HCT116 (cell line): ENCODE measurements at regions not wholly inside any gene's neighbourhood (a gene's known extent, or its start where the extent isn't known, plus 50 kb on each side); places are given as distances from the start of the nearest gene placed in this dataset.

Experiments
- ATAC-seq: fragments of 200-7000 bp; cut with Tn5 transposase; 2 replicates; pipeline ENCODE4 v1.9.1; 2020; ENCODE audit warnings: mild to moderate bottlenecking, moderate library complexity
- BruUV-seq: library from RNA; stranded (reverse); fragments of 400-500 nt; replicated peaks from 2 replicates; lab custom pipeline; 2021; lab: Mats Ljungman, UMichigan
- CTCF ChIA-PET: fragments of 300-600 bp; sonication (Branson Sonifier 250); formaldehyde crosslinking; loops from one replicate; lab custom pipeline; 2021; ENCODE audit warnings: antibody characterized with exemption; lab: Charles Lee
- POLR2A ChIA-PET: fragments of 300-600, 350-600 bp; sonication (Branson Sonifier 250); formaldehyde crosslinking; loops from one replicate; lab custom pipeline; 2021; ENCODE audit warnings: antibody characterized with exemption; lab: Charles Lee
- RAD21 ChIA-PET, 2 experiments: fragments of 300-600 bp; sonication (Branson Sonifier 250); formaldehyde crosslinking; loops; one replicate each; lab custom pipeline; 2023; ENCODE audit warnings: low total read pairs in 2 of 2; ENCODE audit not compliant: uncharacterized antibody in 2 of 2, unreplicated experiment in 2 of 2, low non-redundant PET in 1 of 2; lab: Charles Lee
- DNase-seq: peaks from one replicate; pipeline ENCODE4 v3.0.0-alpha.2; 2010; ENCODE audit warnings: low read depth, low spot score
- H2AFZ ChIP-seq: fragments of 200-600 bp; shearing (Covaris generic), sonication (generic); 2 replicates; pipeline ENCODE4 v1.6.1; 2017; ENCODE audit warnings: low read depth, mixed run types, mixed read lengths, antibody characterized with exemption, low read length; ENCODE audit not compliant: poor library complexity, severe bottlenecking
- H3K27ac ChIP-seq: 2 replicates; pipeline ENCODE4 v1.5.1; 2012; ENCODE audit warnings: low read depth, low read length
- H3K27me3 ChIP-seq: fragments of 200-600 bp; sonication (generic); 2 replicates; pipeline ENCODE4 v1.6.1; 2016; ENCODE audit warnings: mixed run types, low read length, mixed read lengths; ENCODE audit not compliant: insufficient read depth
- H3K36me3 ChIP-seq, 2 experiments: fragments of 200-500 bp in 1 of 2; fragments of 200-600 bp in 1 of 2; sonication (Bioruptor generic) in 1 of 2; sonication (generic) in 1 of 2; 2 replicates each; pipeline versions ENCODE4 v1.5.1 to v1.6.1; 2014 to 2016; ENCODE audit warnings: low read length in 2 of 2, inconsistent platforms in 1 of 2, mixed read lengths in 1 of 2, mixed run types in 1 of 2; ENCODE audit not compliant: insufficient read depth in 2 of 2, control insufficient read depth in 1 of 2
- H3K4me1 ChIP-seq, 2 experiments: fragments of 200-600 bp in 1 of 2; sonication (generic) in 1 of 2; 2 replicates each; pipeline versions ENCODE4 v1.5.1 to v1.6.1; 2012 to 2017; ENCODE audit warnings: low read length in 2 of 2, inconsistent platforms in 1 of 2, mild to moderate bottlenecking in 1 of 2, mixed read lengths in 1 of 2, mixed run types in 1 of 2, moderate library complexity in 1 of 2; ENCODE audit not compliant: insufficient read depth in 2 of 2, control insufficient read depth in 1 of 2
- H3K4me2 ChIP-seq: fragments of 200-600 bp; sonication (generic); 2 replicates; pipeline ENCODE4 v1.6.1; 2017; ENCODE audit warnings: mixed run types, low read length, mixed read lengths
- H3K4me3 ChIP-seq, 2 experiments: fragments of 200-600 bp in 1 of 2; sonication (generic) in 1 of 2; replicated peaks in 1 of 2; 2 replicates each; pipeline ENCODE4 v1.5.1; 2011 to 2016; ENCODE audit warnings: low read length in 2 of 2, control low read depth in 1 of 2, low read depth in 1 of 2, mild to moderate bottlenecking in 1 of 2, mixed read lengths in 1 of 2, mixed run types in 1 of 2
- H3K79me2 ChIP-seq: fragments of 200-600 bp; sonication (generic); 2 replicates; pipeline ENCODE4 v1.6.1; 2017; ENCODE audit warnings: mild to moderate bottlenecking, mixed run types, low read length, moderate library complexity, mixed read lengths; ENCODE audit not compliant: insufficient read depth
- H3K9ac ChIP-seq: fragments of 200-600 bp; sonication (generic); 2 replicates; pipeline ENCODE4 v1.6.1; 2016; ENCODE audit warnings: low read length, mixed read lengths
- H3K9me2 ChIP-seq: fragments of 200-600 bp; sonication (generic), shearing (Covaris generic); 2 replicates; pipeline ENCODE4 v1.6.1; 2017; ENCODE audit warnings: mixed run types, mild to moderate bottlenecking, moderate library complexity; ENCODE audit not compliant: insufficient read depth
- H3K9me3 ChIP-seq, 2 experiments: fragments of 200-500 bp in 1 of 2; fragments of 200-600 bp in 1 of 2; sonication (Bioruptor generic) in 1 of 2; sonication (generic) in 1 of 2; 2 replicates each; pipeline ENCODE4 v1.6.1; 2014 to 2017; ENCODE audit warnings: low read length in 2 of 2, mixed read lengths in 2 of 2, inconsistent platforms in 1 of 2, low read depth in 1 of 2, mild to moderate bottlenecking in 1 of 2, mixed run types in 1 of 2, moderate library complexity in 1 of 2; ENCODE audit not compliant: control insufficient read depth in 1 of 2, insufficient read depth in 1 of 2
- H4K20me1 ChIP-seq: fragments of 200-600 bp; sonication (generic), shearing (Covaris generic); 2 replicates; pipeline ENCODE4 v1.6.1; 2017; ENCODE audit warnings: mixed run types, mild to moderate bottlenecking, moderate library complexity; ENCODE audit not compliant: insufficient read depth
- CEBPB ChIP-seq: IDR thresholded peaks from 2 replicates; pipeline ENCODE4 v1.6.1; 2012; ENCODE audit warnings: low read depth
- CTCF ChIP-seq, 3 experiments: fragments of 200-600 bp in 1 of 3; sonication (generic) in 1 of 3; IDR thresholded peaks in 2 of 3; conservative IDR thresholded peaks in 1 of 3; 2 replicates each; pipeline ENCODE4 v1.5.1; 2012 to 2017; ENCODE audit warnings: low read depth in 2 of 3, low read length in 2 of 3, antibody characterized with exemption in 1 of 3, borderline replicate concordance in 1 of 3, control low read depth in 1 of 3, mild to moderate bottlenecking in 1 of 3, mixed read lengths in 1 of 3, mixed run types in 1 of 3, moderate library complexity in 1 of 3; ENCODE audit not compliant: insufficient read depth in 1 of 3
- ELF1 ChIP-seq: IDR thresholded peaks from 2 replicates; pipeline ENCODE4 v1.6.1; 2012; ENCODE audit warnings: low read depth, borderline replicate concordance
- EZH2 ChIP-seq: fragments of 200-600 bp; sonication (generic); IDR thresholded peaks from 2 replicates; pipeline ENCODE4 v1.6.1; 2017; ENCODE audit warnings: antibody characterized with exemption, mixed run types
- EZH2phosphoT487 ChIP-seq: fragments of 200-600 bp; IDR thresholded peaks from 2 replicates; pipeline ENCODE4 v1.6.1; 2018; ENCODE audit warnings: antibody characterized with exemption, borderline replicate concordance
- MAX ChIP-seq: IDR thresholded peaks from 2 replicates; pipeline ENCODE4 v1.6.1; 2012
- POLR2A ChIP-seq: IDR thresholded peaks from 2 replicates; pipeline ENCODE4 v1.7.0; 2011; ENCODE audit warnings: borderline replicate concordance; ENCODE audit not compliant: insufficient read depth, insufficient read length; ENCODE audit errors: extremely low read depth
- POLR2AphosphoS5 ChIP-seq: IDR thresholded peaks from 2 replicates; pipeline ENCODE4 v1.6.1; 2011; ENCODE audit warnings: mild to moderate bottlenecking, low read depth, low read length, moderate library complexity
- RAD21 ChIP-seq: IDR thresholded peaks from 2 replicates; pipeline ENCODE4 v1.6.1; 2012; ENCODE audit warnings: low read depth, mild to moderate bottlenecking
- REST ChIP-seq: IDR thresholded peaks from 2 replicates; pipeline ENCODE4 v1.6.1; 2012; ENCODE audit warnings: low read depth
- SIN3A ChIP-seq: IDR thresholded peaks from 2 replicates; pipeline ENCODE4 v1.6.1; 2012; ENCODE audit warnings: low read depth
- SP1 ChIP-seq: IDR thresholded peaks from 2 replicates; pipeline ENCODE4 v1.6.1; 2012; ENCODE audit warnings: low read depth
- SRF ChIP-seq: IDR thresholded peaks from 2 replicates; pipeline ENCODE4 v1.6.1; 2012; ENCODE audit warnings: low read depth
- YY1 ChIP-seq: IDR thresholded peaks from 2 replicates; pipeline ENCODE4 v1.6.1; 2011; ENCODE audit warnings: low read length, low read depth, moderate library complexity, mild to moderate bottlenecking; ENCODE audit not compliant: insufficient replicate concordance; ENCODE audit errors: extremely low read depth
- ZBTB33 ChIP-seq: IDR thresholded peaks from 2 replicates; pipeline ENCODE4 v1.6.1; 2011; ENCODE audit warnings: mild to moderate bottlenecking, low read length, moderate library complexity; ENCODE audit not compliant: insufficient replicate concordance; ENCODE audit errors: extremely low read depth
- ZNF274 ChIP-seq: fragments of 200-500 bp; sonication (Bioruptor generic); IDR thresholded peaks from 2 replicates; pipeline ENCODE4 v1.6.1; 2014; ENCODE audit warnings: mild to moderate bottlenecking, low read depth, low read length, inconsistent platforms
- intact Hi-C: fragments of 100-400 bp; cut with micrococcal nuclease; formaldehyde crosslinking; loops from 2 replicates; pipeline ENCODE4 v1.10.0; 2022

GRCh38 chr9:706073-706472 is 135.4 kb upstream of the DMRT1 start:
- Histone ChIP-seq H2AFZ (no peak overlapping the region), H3K9me2 (no peaks in the 10 kb centered on the region), H3K79me2 (no peaks in the 10 kb centered on the region), H3K9ac (no peak overlapping the region), H3K4me2 (no peak overlapping the region), H3K4me1 (no peaks in the 10 kb centered on the region), H3K27me3 (no peaks in the 10 kb centered on the region), H4K20me1 (no peaks in the 10 kb centered on the region), H3K9me3 (no peaks in the 10 kb centered on the region), H3K36me3 (no peaks in the 10 kb centered on the region), H3K4me3 (no peak overlapping the region), H3K27ac (no peak overlapping the region)
- ATAC-seq (no peak), DNase-seq (no peak)
- no peak for TF ChIP-seq MAX
- no peak for TF ChIP-seq SP1
- no peak for TF ChIP-seq RAD21
- TF ChIP-seq POLR2A: no peak
- no peak for TF ChIP-seq SRF
- no peak for TF ChIP-seq SIN3A
- no peak for TF ChIP-seq POLR2AphosphoS5
- TF ChIP-seq REST: no peak
- no peak for TF ChIP-seq ELF1
- no peak for TF ChIP-seq YY1
- no peak for TF ChIP-seq CEBPB
- no peak for TF ChIP-seq ZBTB33
- TF ChIP-seq EZH2: no peak
- TF ChIP-seq ZNF274: no peak
- TF ChIP-seq EZH2phosphoT487: no peak
- TF ChIP-seq CTCF (IDR thresholded peaks at IDR 0.05 in 2 of 3, conservative IDR thresholded peaks at IDR 0.05 in 1 of 3; ENCODE audit: borderline replicate concordance in 1 of 3, insufficient read depth in 1 of 3, low read depth in 2 of 3, low read length in 2 of 3): no peak
- ChIA-PET RAD21 (no interaction called here), CTCF (no interaction called here), POLR2A (no interaction called here)
- no TSS peak for BruUV-seq
- intact Hi-C loops: no loop called here
